ENCODE measurements at regions not wholly inside any gene's neighbourhood (a gene's known extent, or its start where the extent isn't known, plus 50 kb on each side); places are given as distances from the start of the nearest gene placed in this dataset.
A peak's percentile ranks its signal among the peaks of the same experiment; 100 is the strongest.

- TF ChIP-seq ZNF34 (CRISPR knock-in tag; IDR thresholded peaks at IDR 0.05; ENCODE audit: borderline replicate concordance) (no peak), ZNF451 (CRISPR knock-in tag; IDR thresholded peaks at IDR 0.05) (no peak), HNF1A (IDR thresholded peaks at IDR 0.05; ENCODE audit: low read depth) (peak; percentile 57; the same call in 1 of the 2 replicates), HNF1A (CRISPR knock-in tag; IDR thresholded peaks at IDR 0.05; ENCODE audit: borderline replicate concordance) (peak; percentile 58; the same call in 1 of the 2 replicates), SNRNP70 (IDR thresholded peaks at IDR 0.05; ENCODE audit: low read depth, low read length) (no peak), MLX (CRISPR knock-in tag; IDR thresholded peaks at IDR 0.05) (peak; percentile 44; the same call in 1 of the 2 replicates), EEA1 (CRISPR knock-in tag; IDR thresholded peaks at IDR 0.05; ENCODE audit: borderline replicate concordance) (no peak), MXI1 (IDR thresholded peaks at IDR 0.05; ENCODE audit: borderline replicate concordance, low read depth, low read length) (no peak), BCLAF1 (IDR thresholded peaks at IDR 0.05) (no peak), ZSCAN30 (CRISPR knock-in tag; IDR thresholded peaks at IDR 0.05) (no peak), EP300 (IDR thresholded peaks at IDR 0.05; ENCODE audit: low read depth in 2 of 2, low read length in 2 of 2) (peak in 1 of 2 experiments; percentile 94; a peak in 2 of 4 replicates), EP300 (CRISPR knock-in tag; IDR thresholded peaks at IDR 0.05; ENCODE audit: borderline replicate concordance) (peak; percentile 89), E2F2 (CRISPR knock-in tag; IDR thresholded peaks at IDR 0.05; ENCODE audit: borderline replicate concordance) (no peak), KLF6 (CRISPR knock-in tag; IDR thresholded peaks at IDR 0.05) (no peak), FOXM1 (CRISPR knock-in tag; IDR thresholded peaks at IDR 0.05) (no peak), ZNF589 (CRISPR knock-in tag; conservative IDR thresholded peaks at IDR 0.05) (no peak), POGK (CRISPR knock-in tag; conservative IDR thresholded peaks at IDR 0.05) (no peak), TBX3 (IDR thresholded peaks at IDR 0.05; ENCODE audit: borderline replicate concordance) (no peak)
Measured at GRCh38 chr3:31288641-31289100, 244.1 kb upstream of the STT3B start (continued).

All from HepG2 (cell line).